Fibroblast of peridontal ligament (primary cell): ENCODE measurements at regions not wholly inside any gene's neighbourhood (a gene's known extent, or its start where the extent isn't known, plus 50 kb on each side); places are given as distances from the start of the nearest gene placed in this dataset.
"Not testable (repeated sequence)": the region's sequence is repeated elsewhere in the genome, so short reads cannot be mapped to it uniquely, and the experiment has no call there.

Source experiments
- DNase-seq: peaks from one replicate; pipeline ENCODE4 v3.0.0-alpha.2; 2010; ENCODE audit errors: extremely low read depth

- no peak for DNase-seq
These were observed 105.0 kb downstream of the OTUD1 start for GRCh38 chr10:23543691-23544380.

DNA sequence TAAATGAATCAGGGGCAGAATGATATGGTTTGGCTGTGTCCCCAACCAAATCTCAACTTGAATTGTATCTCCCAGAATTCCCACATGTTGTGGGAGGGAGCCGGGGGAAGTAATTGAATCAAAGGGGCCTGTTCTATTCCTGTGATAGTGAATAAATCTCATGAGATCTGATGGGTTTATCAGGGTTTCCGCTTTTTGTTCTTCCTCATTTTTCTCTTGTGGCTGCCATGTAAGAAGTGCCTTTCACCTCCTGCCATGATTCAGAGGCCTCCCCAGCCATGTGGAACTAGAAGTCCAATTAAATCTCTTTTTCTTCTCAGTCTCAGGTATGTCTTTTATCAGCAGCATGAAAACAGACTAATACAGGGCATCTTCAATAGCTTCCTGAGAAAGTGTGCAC is 107.0 kb downstream of the OTUD1 start:
- DNase-seq, result not testable (repeated sequence)

- peak; percentile 26 for DNase-seq
These were observed 118.0 kb downstream of the OTUD1 start for GRCh38 chr10:23556727-23557440.

DNA sequence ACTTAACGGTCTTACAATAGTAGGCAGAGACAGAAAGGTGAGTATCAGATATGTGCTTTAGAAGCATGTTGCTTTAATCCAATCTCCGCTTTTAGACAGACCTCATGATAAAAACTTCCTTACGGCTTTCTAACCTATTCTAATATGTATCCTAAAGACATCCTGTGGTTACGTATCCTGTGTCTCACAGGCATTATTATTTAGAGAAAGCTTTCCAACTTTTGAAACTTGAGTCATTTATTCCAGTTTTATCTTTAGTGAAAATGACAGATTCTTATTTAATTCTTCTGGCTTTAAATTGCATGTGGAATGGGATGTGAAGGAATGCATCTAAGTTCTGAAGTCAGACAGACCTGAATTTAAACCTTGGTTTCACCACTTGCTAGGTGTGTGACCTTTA is 118.9 kb downstream of the OTUD1 start:
- no peak for DNase-seq

- no peak for DNase-seq
These were observed 119.5 kb downstream of the OTUD1 start for GRCh38 chr10:23558361-23558799.

DNA sequence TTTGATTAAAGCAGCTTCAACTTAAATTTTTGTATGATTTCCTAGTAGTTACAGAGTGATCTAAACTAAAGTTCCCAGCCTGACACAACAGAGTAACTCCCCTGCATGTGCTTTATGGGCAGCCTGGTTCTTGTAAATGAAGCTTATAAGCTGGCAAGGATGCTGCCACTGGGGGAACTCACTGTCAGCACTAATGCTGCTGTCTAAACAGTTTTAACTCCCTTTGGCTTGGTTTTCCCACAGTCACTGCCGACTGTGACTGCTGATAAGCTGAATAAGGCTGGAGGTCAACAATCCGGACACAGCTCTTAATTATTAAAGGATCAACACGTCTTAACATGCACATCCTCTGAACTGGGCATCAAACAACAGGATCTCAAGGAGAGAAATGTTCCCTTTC is 130.1 kb downstream of the OTUD1 start:
- DNase-seq, result no peak

- DNase-seq, result no peak
These were observed 133.0 kb downstream of the OTUD1 start for GRCh38 chr10:23571884-23572283.

DNA sequence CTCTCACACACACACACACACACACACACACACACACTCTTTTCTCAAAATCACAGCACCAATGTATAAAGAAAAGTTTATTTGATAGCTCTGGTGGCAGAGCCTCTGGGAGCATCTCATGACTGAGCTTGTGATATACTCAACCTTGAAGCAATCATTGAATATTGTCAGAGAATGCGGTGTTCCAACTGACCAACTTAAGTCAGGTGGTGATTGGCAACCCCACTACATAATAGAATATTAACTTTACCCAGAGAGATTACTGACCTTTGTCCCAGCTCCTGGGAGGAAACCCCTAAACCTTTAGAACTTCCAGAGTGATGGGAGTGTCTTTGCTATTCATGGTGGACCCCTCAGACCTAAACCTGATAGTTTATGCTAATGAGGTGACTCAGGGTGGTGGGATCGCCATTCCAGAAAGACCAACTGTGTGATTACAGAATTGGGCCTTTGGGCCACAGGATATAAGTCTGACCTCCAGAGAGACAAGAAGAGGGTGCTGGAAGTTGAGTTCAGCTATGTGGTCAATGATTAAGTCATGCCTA is 143.1 kb downstream of the OTUD1 start:
- no peak for DNase-seq

GRCh38 chr10:23584396-23584795 is 145.5 kb downstream of the OTUD1 start:
- no peak for DNase-seq

DNA sequence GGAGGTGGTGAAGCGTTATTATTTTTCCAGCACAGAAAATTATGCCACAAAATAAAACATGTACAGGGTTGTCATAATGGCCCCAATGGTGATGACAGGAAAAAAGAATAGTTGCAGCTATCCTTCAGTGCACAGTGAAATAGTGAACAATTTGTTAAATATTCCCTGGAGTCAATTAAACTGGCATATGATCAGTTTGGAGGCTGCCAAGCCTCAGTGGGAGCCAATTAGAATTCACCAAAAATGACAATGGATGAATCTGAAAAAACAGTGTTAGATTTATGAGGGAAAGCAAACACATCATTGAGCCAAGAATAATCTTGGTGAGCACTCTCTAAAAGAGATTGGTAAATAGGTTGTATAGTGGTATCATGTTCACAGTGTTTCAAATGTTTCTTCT is 146.3 kb downstream of the OTUD1 start:
- no peak for DNase-seq

GRCh38 chr10:23585666-23586065 is 146.8 kb downstream of the OTUD1 start:
- no peak for DNase-seq

DNA sequence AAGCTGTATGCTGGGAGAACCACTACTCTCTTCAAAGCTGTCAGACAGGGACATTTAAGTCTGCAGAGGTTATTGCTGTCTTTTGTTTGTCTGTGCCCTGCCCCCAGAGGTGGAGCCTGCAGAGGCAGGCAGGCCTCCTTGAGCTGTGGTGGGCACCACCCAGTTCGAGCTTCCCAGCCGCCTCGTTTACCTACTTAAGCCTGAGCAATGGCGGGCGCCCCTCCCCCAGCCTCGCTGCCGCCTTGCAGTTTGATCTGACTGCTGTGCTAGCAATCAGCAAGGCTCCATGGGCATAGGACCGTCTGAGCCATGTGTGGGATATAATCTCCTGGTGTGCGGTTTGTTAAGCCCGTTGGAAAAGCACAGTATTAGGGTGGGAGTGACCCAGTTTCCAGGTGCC is 156.4 kb downstream of the OTUD1 start:
- DNase-seq, result not testable (repeated sequence)

DNA sequence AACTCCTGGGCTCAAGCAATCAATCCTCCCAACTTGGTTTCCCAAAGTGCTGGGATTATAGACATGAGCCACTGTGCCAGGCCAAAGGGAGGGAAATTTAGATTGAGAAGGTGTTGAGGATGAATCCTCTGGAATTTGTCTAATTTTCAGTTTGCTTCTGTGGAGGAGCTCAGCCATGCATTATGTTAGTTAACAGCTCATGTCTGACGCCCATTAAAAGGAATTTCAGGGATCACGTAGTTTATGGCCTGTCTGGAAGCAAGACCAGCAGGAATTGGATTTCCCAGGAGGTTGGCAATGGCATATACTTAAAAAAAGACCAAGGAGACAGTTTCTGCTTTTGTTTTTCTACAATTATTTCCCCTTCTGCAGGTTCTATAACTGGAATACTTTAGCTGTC is 165.7 kb downstream of the OTUD1 start:
- no peak for DNase-seq

DNA sequence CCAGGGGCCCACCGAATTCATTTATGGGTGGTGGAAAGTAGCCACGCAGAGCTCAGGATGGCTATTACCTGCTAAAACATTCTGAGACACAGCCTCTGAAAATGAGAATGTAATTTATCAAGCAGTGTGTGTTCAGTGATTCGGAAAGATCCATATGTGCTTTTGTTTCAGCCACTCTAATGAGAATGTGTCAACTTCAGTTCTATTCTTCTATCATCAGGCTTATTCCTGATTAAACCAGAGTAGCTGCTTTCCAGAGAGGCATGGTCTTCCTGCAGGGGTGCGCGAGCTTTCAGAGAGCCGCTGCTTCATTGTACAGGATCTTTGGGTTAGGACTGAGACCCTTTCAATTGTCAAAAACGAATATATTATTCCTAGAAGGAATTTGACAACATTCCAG is 167.6 kb downstream of the OTUD1 start:
- DNase-seq, result no peak

- DNase-seq, result no peak
These were observed 170.1 kb downstream of the OTUD1 start for GRCh38 chr10:23608926-23609325.

DNA sequence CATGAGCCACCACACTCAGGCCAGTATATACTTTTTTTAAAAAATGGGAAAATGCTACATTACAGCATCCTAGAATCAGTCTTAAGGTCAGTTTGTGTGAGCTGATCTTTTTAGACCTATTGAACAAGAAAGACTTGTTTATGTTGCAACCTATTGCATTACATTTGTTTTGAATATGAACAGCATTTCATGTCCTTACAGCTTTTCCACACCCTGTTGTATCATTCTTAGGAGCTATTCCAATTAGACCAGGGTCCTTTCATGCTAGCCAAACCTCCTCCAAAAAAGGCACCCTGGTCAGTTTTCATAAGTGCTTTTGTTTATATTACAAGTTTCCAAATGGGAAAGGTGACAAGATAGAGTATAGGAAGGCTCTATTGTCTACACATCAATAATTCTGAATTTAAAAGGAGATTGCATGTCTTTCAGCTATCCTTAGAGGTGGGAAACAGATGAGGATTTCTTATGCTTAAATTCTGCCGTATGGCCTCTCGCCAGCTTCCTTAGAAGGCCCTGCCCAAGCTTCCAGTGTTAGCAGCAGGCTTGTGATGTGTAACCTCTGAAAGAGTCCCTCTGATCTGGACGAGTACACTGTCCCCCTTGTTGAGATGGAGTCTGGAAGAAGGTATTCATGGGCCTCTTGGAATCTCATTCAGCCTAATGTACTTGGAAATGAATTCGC is 171.9 kb downstream of the OTUD1 start:
- no peak for DNase-seq

DNA sequence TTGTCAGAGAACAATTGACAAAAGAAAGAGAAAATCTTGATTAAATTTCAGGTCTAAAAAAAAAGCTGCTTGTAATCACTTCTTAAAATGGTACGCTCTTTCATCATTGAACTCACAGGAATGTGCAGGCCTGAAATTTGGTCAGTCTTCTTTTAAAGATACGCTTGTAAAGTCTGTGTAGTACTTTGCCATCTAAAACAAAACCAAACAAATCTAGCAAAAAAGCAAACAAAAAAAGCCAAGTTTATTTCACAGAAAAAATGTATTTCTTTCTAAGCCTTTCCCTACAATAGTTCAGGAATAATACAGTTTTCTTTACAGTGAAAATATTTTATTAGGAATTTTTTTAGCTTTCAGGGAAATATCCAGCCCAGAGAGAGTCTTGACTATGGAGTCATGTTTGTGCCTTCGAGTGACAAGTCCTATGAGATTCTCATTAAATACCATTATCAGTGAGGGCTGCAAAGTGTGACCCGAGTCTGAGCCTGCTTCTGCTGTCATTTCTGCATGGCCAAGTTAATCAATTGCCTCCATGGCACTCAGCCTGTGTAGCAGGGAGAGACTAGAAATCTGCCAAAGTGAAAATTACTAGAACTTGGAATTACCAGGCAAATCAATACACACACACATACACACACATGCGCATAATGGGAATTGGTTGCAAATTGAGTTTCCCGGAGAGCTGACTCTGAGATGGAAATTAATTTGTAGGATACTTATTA is 172.6 kb downstream of the OTUD1 start:
- no peak for DNase-seq

DNA sequence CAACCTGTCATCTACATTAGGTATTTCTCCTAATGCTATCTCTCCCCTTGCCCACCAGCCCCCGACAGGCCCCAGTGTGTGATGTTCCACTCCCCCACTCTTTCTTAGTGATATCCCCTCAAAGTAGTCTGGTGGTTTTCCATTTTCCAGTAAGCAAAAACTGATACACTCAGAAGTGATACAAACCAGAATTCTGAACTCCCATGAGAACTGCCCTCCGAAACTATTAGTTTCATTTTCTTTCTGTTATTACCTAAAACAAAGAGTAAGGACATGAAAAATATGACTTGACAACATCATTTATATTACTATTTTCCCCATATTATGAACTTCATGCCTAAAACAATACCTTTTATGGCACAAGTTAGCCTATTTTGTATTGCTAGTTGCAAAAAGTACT is 175.0 kb downstream of the OTUD1 start:
- DNase-seq, result no peak

- no peak for DNase-seq
These were observed 175.6 kb downstream of the OTUD1 start for GRCh38 chr10:23614483-23614882.

DNA sequence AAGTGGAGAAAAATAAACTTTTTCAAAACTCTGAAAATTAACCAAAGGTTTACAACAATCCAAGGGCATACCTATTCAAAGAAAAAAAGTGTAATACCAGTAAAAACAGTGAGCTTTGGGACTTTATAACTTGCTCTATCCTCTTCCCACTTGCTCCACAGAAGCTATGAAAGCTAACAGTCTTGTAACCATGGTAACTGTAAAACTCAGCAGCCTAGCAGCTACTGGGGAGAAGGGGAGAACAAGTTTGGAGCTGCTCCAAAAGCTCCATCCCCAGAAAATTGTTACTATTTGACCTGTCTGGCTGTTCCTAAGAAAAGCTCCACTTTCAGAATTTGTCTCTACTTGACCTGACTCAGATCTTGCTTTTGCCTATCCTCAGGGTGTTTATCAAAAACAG is 191.5 kb downstream of the OTUD1 start:
- DNase-seq, result no peak

DNA sequence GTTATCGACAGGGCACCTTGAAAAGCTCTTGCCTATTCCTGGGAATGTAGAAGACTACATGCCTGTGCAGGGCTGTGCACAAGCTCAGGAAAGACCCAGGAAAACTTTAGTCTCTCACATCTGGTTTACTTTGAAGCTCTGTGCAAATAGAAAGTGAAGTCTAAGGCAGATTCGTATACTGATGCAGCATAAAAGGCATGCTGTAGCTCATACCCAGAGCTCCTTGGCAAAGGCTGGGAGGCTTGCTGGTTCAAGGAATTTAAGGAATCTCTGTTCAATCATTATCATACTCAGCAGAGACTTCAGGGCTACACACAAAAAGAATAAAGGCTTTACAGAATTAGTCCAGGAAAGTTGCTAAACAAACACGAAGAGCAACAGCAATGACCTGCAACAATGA is 192.0 kb downstream of the OTUD1 start:
- no peak for DNase-seq
